Lower leg skin (tissue), 3 donors: ENCODE measurements at regions not wholly inside any gene's neighbourhood (a gene's known extent, or its start where the extent isn't known, plus 50 kb on each side); places are given as distances from the start of the nearest gene placed in this dataset.

Source experiments
- POLR2A ChIP-seq, 2 donors: fragments of 450-650 bp; IDR thresholded peaks; one replicate each; pipeline ENCODE4 v1.6.1; 2016 to 2017; ENCODE audit warnings: antibody characterized with exemption in 2 of 2, mild to moderate bottlenecking in 1 of 2, moderate library complexity in 1 of 2
- TF ChIP-seq, protein P1 (sequence below), 3 donors: fragments of 450-650 bp; IDR thresholded peaks; one replicate each; pipeline ENCODE4 v1.5.1; 2016; ENCODE audit warnings: antibody characterized with exemption in 3 of 3, mild to moderate bottlenecking in 3 of 3, moderate library complexity in 2 of 3

DNA sequence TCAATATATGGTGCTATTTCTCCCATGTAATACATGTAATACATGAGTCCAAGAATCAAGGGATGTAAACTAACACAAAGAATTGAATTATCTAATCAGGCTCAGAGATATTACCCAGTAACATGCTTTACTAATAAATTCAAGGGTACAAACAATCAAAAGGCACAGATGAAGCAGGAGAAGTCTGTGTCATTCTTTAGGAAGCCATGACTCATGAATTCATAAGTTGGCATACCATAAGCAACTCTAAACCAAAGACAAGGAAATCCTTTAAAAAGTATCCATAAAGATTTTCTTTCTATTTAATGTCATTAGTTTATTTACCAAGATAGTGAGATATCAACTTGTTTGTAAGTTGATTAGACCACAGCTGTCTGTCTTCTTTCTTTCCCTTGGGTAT lies 446.0 kb upstream of the IMPG1 start:
- TF ChIP-seq, protein P1, sequence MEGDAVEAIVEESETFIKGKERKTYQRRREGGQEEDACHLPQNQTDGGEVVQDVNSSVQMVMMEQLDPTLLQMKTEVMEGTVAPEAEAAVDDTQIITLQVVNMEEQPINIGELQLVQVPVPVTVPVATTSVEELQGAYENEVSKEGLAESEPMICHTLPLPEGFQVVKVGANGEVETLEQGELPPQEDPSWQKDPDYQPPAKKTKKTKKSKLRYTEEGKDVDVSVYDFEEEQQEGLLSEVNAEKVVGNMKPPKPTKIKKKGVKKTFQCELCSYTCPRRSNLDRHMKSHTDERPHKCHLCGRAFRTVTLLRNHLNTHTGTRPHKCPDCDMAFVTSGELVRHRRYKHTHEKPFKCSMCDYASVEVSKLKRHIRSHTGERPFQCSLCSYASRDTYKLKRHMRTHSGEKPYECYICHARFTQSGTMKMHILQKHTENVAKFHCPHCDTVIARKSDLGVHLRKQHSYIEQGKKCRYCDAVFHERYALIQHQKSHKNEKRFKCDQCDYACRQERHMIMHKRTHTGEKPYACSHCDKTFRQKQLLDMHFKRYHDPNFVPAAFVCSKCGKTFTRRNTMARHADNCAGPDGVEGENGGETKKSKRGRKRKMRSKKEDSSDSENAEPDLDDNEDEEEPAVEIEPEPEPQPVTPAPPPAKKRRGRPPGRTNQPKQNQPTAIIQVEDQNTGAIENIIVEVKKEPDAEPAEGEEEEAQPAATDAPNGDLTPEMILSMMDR (IDR thresholded peaks at IDR 0.05): no peak
- no peak for TF ChIP-seq POLR2A (IDR thresholded peaks at IDR 0.05)
